A673 (cell line): ENCODE measurements at regions not wholly inside any gene's neighbourhood (a gene's known extent, or its start where the extent isn't known, plus 50 kb on each side); places are given as distances from the start of the nearest gene placed in this dataset.

Source experiments
- BruUV-seq: library from RNA; stranded (reverse); fragments of 400-500 nt; replicated peaks from 2 replicates; lab custom pipeline; 2021; lab: Mats Ljungman, UMichigan
- CTCF ChIA-PET: fragments of 300-600 bp; sonication (Branson Sonifier 250); formaldehyde crosslinking; loops from one replicate; lab custom pipeline; 2022; ENCODE audit warnings: antibody characterized with exemption; lab: Charles Lee
- POLR2A ChIA-PET: fragments of 300-600 bp; sonication (Branson Sonifier 250); formaldehyde crosslinking; loops from one replicate; lab custom pipeline; 2022; ENCODE audit warnings: antibody characterized with exemption; ENCODE audit not compliant: low non-redundant PET; lab: Charles Lee
- DNase-seq: peaks from one replicate; pipeline ENCODE4 v3.0.0-alpha.2; 2015; ENCODE audit warnings: low spot score
- H3K27ac ChIP-seq: fragments of 200-600 bp; sonication (generic); 2 replicates; pipeline ENCODE4 v1.5.1; 2016; ENCODE audit warnings: mixed run types, low read depth, mild to moderate bottlenecking, mixed read lengths, antibody characterized with exemption, low read length; ENCODE audit not compliant: poor library complexity, severe bottlenecking
- H3K27me3 ChIP-seq: fragments of 200-600 bp; sonication (generic); replicated peaks from 2 replicates; pipeline ENCODE4 v1.6.1; 2017; ENCODE audit warnings: mixed run types, low read depth, mild to moderate bottlenecking, mixed read lengths, antibody characterized with exemption, low read length; ENCODE audit not compliant: insufficient read depth, poor library complexity
- H3K36me3 ChIP-seq: fragments of 200-600 bp; sonication (generic); 2 replicates; pipeline ENCODE4 v1.6.1; 2016; ENCODE audit warnings: mixed run types, mild to moderate bottlenecking, mixed read lengths, antibody characterized with exemption, low read length; ENCODE audit not compliant: insufficient read depth, poor library complexity, severe bottlenecking
- H3K4me1 ChIP-seq: fragments of 200-600 bp; sonication (generic); 2 replicates; pipeline ENCODE4 v1.6.1; 2017; ENCODE audit warnings: mixed run types, mild to moderate bottlenecking, mixed read lengths, antibody characterized with exemption, low read length; ENCODE audit not compliant: insufficient read depth, poor library complexity, severe bottlenecking
- H3K4me3 ChIP-seq: fragments of 200-600 bp; sonication (generic); 2 replicates; pipeline ENCODE4 v1.5.1; 2016; ENCODE audit warnings: low read depth, mixed run types, mild to moderate bottlenecking, mixed read lengths, low read length; ENCODE audit not compliant: poor library complexity, severe bottlenecking
- H3K9me3 ChIP-seq: fragments of 200-600 bp; sonication (generic); 2 replicates; pipeline ENCODE4 v1.6.1; 2016; ENCODE audit warnings: mixed run types, low read depth, mild to moderate bottlenecking, mixed read lengths, antibody characterized with exemption, low read length; ENCODE audit not compliant: poor library complexity, severe bottlenecking
- CTCF ChIP-seq: fragments of 300-800, 200-600 bp; sonication (generic); conservative IDR thresholded peaks from 2 replicates; pipeline ENCODE4 v1.5.1; 2017; ENCODE audit warnings: low read depth, mild to moderate bottlenecking, antibody characterized with exemption, low read length, moderate library complexity, mixed read lengths
- EZH2 ChIP-seq: fragments of 200-600 bp; sonication (generic); IDR thresholded peaks from 2 replicates; pipeline ENCODE4 v1.6.1; 2017; ENCODE audit warnings: borderline replicate concordance, low read depth, mild to moderate bottlenecking, mixed read lengths, antibody characterized with exemption, low read length; ENCODE audit not compliant: poor library complexity, severe bottlenecking
- intact Hi-C: fragments of 100-400 bp; cut with micrococcal nuclease; formaldehyde crosslinking; loops from one replicate; pipeline ENCODE4 v1.10.0; 2022; ENCODE audit not compliant: unreplicated experiment

GRCh38 chr6:151729829-151730495, 77.5 kb upstream of the ESR1 start:
- Histone ChIP-seq H3K4me3 (no peak overlapping the region), H3K4me1 (no peaks in the 10 kb centered on the region), H3K9me3 (no peaks in the 10 kb centered on the region), H3K27ac (no peak overlapping the region), H3K27me3 (no peaks in the 10 kb centered on the region), H3K36me3 (no peaks in the 10 kb centered on the region)
- DNase-seq = no peak
- no TSS peak for BruUV-seq
- TF ChIP-seq EZH2 = no peak
- TF ChIP-seq CTCF = no peak
- POLR2A ChIA-PET = no interaction called here
- intact Hi-C loops = no loop called here
- CTCF ChIA-PET = interaction anchor here (0.6 kb wide), 1 partner anchor 262 kb away, joined by 3 read pairs; no protein-coding TSS in a partner anchor

GRCh38 chr6:151730496-151730870, 77.0 kb upstream of the ESR1 start:
- H3K27me3 ChIP-seq = no peaks in the 10 kb centered on the region
- H3K27ac ChIP-seq = no peak overlapping the region
- ChIA-PET POLR2A (no interaction called here), CTCF (interaction anchor here (0.6 kb wide), 1 partner anchor 263 kb away, joined by 3 read pairs; no protein-coding TSS in a partner anchor)
- no peak overlapping the region for H3K4me3 ChIP-seq
- no peak for DNase-seq
- H3K4me1 ChIP-seq = no peaks in the 10 kb centered on the region
- intact Hi-C loops = no loop called here
- no peaks in the 10 kb centered on the region for H3K36me3 ChIP-seq
- TF ChIP-seq EZH2 = no peak
- no peak for TF ChIP-seq CTCF
- H3K9me3 ChIP-seq = no peaks in the 10 kb centered on the region
- no TSS peak for BruUV-seq

- intact Hi-C loops = no loop called here
- Histone ChIP-seq H3K36me3 (no peaks in the 10 kb centered on the region), H3K27me3 (no peaks in the 10 kb centered on the region), H3K27ac (no peak overlapping the region), H3K4me3 (no peak overlapping the region), H3K9me3 (no peaks in the 10 kb centered on the region), H3K4me1 (no peaks in the 10 kb centered on the region)
- BruUV-seq = no TSS peak
- DNase-seq = no peak
- TF ChIP-seq CTCF (no peak), EZH2 (no peak)
- POLR2A ChIA-PET = no interaction called here
- CTCF ChIA-PET = no interaction called here
Measured at GRCh38 chr6:151731313-151731712, 76.2 kb upstream of the ESR1 start.
